ENCODE measurements at regions not wholly inside any gene's neighbourhood (a gene's known extent, or its start where the extent isn't known, plus 50 kb on each side); places are given as distances from the start of the nearest gene placed in this dataset.

- dilution Hi-C loops (cut with MboI; ENCODE audit: extremely low pct_ligation_motif_present, low sequenced_read_pairs): no loop called here
- no peak overlapping the region for H3K4me2 ChIP-seq (ENCODE audit: insufficient read depth, low read length)
- CTCF ChIA-PET: no interaction called here
- no peaks in the 10 kb centered on the region for H3K9me3 ChIP-seq (replicated peaks; ENCODE audit: control insufficient read depth, insufficient read depth, low read length)
- H3K4me1 ChIP-seq (ENCODE audit: control insufficient read depth, extremely low read depth, insufficient read depth, low read length): no peaks in the 10 kb centered on the region
- no peaks in the 10 kb centered on the region for H3K79me2 ChIP-seq (ENCODE audit: control insufficient read depth, insufficient read depth, low read length)
- H3K27ac ChIP-seq (ENCODE audit: insufficient read depth, low read depth, low read length): no peak overlapping the region
- intact Hi-C loops (cut with micrococcal nuclease): no loop called here
- H3K4me3 ChIP-seq (replicated peaks in 1 of 3; ENCODE audit: insufficient read depth in 1 of 3, low read depth in 1 of 3, low read length in 3 of 3): no peak overlapping the region
- FAIRE-seq: no peak
- H3K36me3 ChIP-seq (ENCODE audit: control insufficient read depth in 2 of 2, extremely low read depth in 1 of 2, insufficient read depth in 2 of 2, low read length in 2 of 2): no peaks in the 10 kb centered on the region
- no peak overlapping the region for H2AFZ ChIP-seq (ENCODE audit: low read depth, low read length)
- BruUV-seq (replicated peaks): no TSS peak
- H3K27me3 ChIP-seq (ENCODE audit: control insufficient read depth in 2 of 2, insufficient read depth in 2 of 2, low read length in 2 of 2): no peaks in the 10 kb centered on the region
- DNase-seq (ENCODE audit: low read depth, low spot score): no peak
- POLR2A ChIA-PET: no interaction called here
- no peaks in the 10 kb centered on the region for H4K20me1 ChIP-seq (replicated peaks; ENCODE audit: control insufficient read depth, extremely low read depth, insufficient read depth, low read length)
- TF ChIP-seq POLR2A (IDR thresholded peaks at IDR 0.05; ENCODE audit: low read depth, low read length) (no peak), GATA2 (IDR thresholded peaks at IDR 0.05; ENCODE audit: insufficient read depth, insufficient read length, low read depth, low read length) (no peak)
- H3K9ac ChIP-seq (replicated peaks; ENCODE audit: extremely low read depth, insufficient read depth, low read length): no peak overlapping the region
- no peaks in the 10 kb centered on the region for H3K9me1 ChIP-seq (replicated peaks; ENCODE audit: control insufficient read depth, extremely low read depth, insufficient read depth, low read length)
Observed at GRCh38 chr2:129723277-129724020, 256.0 kb upstream of the RAB6C start.

GRCh38 chr2:129724021-129724757, 255.3 kb upstream of the RAB6C start:
- H4K20me1 ChIP-seq (replicated peaks; ENCODE audit: control insufficient read depth, extremely low read depth, insufficient read depth, low read length): no peaks in the 10 kb centered on the region
- H3K9me1 ChIP-seq (replicated peaks; ENCODE audit: control insufficient read depth, extremely low read depth, insufficient read depth, low read length): no peaks in the 10 kb centered on the region
- H3K4me2 ChIP-seq (ENCODE audit: insufficient read depth, low read length): no peak overlapping the region
- dilution Hi-C loops (cut with MboI; ENCODE audit: extremely low pct_ligation_motif_present, low sequenced_read_pairs) (no loop called here), intact Hi-C loops (cut with micrococcal nuclease) (no loop called here)
- H3K79me2 ChIP-seq (ENCODE audit: control insufficient read depth, insufficient read depth, low read length): no peaks in the 10 kb centered on the region
- ChIA-PET POLR2A (no interaction called here), CTCF (no interaction called here)
- no peak for DNase-seq (ENCODE audit: low read depth, low spot score)
- H3K4me1 ChIP-seq (ENCODE audit: control insufficient read depth, extremely low read depth, insufficient read depth, low read length): no peaks in the 10 kb centered on the region
- H3K36me3 ChIP-seq (ENCODE audit: control insufficient read depth in 2 of 2, extremely low read depth in 1 of 2, insufficient read depth in 2 of 2, low read length in 2 of 2): no peaks in the 10 kb centered on the region
- no TSS peak for BruUV-seq (replicated peaks)
- TF ChIP-seq POLR2AphosphoS5 (IDR thresholded peaks at IDR 0.05; ENCODE audit: insufficient read depth, low read depth, low read length): no peak
- TF ChIP-seq MAX (IDR thresholded peaks at IDR 0.05; ENCODE audit: insufficient read depth, insufficient read length): no peak
- no peak for TF ChIP-seq FOS (IDR thresholded peaks at IDR 0.05; ENCODE audit: borderline replicate concordance, insufficient read depth, low read length)
- TF ChIP-seq GATA2 (IDR thresholded peaks at IDR 0.05; ENCODE audit: insufficient read depth, insufficient read length, low read depth, low read length): no peak
- no peak for TF ChIP-seq MYC (IDR thresholded peaks at IDR 0.05; ENCODE audit: low read depth, low read length)
- TF ChIP-seq CTCF (IDR thresholded peaks at IDR 0.05; ENCODE audit: extremely low read depth in 1 of 2, insufficient read depth in 1 of 2, low read depth in 1 of 2, low read length in 2 of 2): no peak
- no peak for TF ChIP-seq POLR2A (IDR thresholded peaks at IDR 0.05; ENCODE audit: low read depth, low read length)
- no peak for TF ChIP-seq JUN (IDR thresholded peaks at IDR 0.05; ENCODE audit: borderline replicate concordance, insufficient read depth, insufficient read length, low read depth)
- no peak for TF ChIP-seq EZH2 (IDR thresholded peaks at IDR 0.05; ENCODE audit: borderline replicate concordance, low read depth, low read length, severe bottlenecking)
- H3K9ac ChIP-seq (replicated peaks; ENCODE audit: extremely low read depth, insufficient read depth, low read length): no peak overlapping the region
- H3K27ac ChIP-seq (ENCODE audit: insufficient read depth, low read depth, low read length): no peak overlapping the region
- no peaks in the 10 kb centered on the region for H3K9me3 ChIP-seq (replicated peaks; ENCODE audit: control insufficient read depth, insufficient read depth, low read length)
- H3K4me3 ChIP-seq (replicated peaks in 1 of 3; ENCODE audit: insufficient read depth in 1 of 3, low read depth in 1 of 3, low read length in 3 of 3): no peak overlapping the region
- H2AFZ ChIP-seq (ENCODE audit: low read depth, low read length): no peak overlapping the region
- no peak for FAIRE-seq
- no peaks in the 10 kb centered on the region for H3K27me3 ChIP-seq (ENCODE audit: control insufficient read depth in 2 of 2, insufficient read depth in 2 of 2, low read length in 2 of 2)
